IMR-90 (cell line): ENCODE measurements at regions not wholly inside any gene's neighbourhood (a gene's known extent, or its start where the extent isn't known, plus 50 kb on each side); places are given as distances from the start of the nearest gene placed in this dataset.

Source experiments
- ATAC-seq: fragments of 200-7000 bp; cut with Tn5 transposase; 2 replicates; pipeline ENCODE4 v1.9.1; 2020; ENCODE audit warnings: low read depth, mild to moderate bottlenecking, moderate library complexity
- BruUV-seq: library from RNA; stranded (reverse); fragments of 400-500 nt; replicated peaks from 2 replicates; lab custom pipeline; 2021; lab: Mats Ljungman, UMichigan
- CTCF ChIA-PET: fragments of 300-600 bp; formaldehyde crosslinking; extraction: SDS; loops from one replicate; lab custom pipeline; 2021; ENCODE audit warnings: antibody characterized with exemption; lab: Yijun Ruan, JAX
- POLR2A ChIA-PET: fragments of 300-600 bp; sonication (Branson Sonifier 250); formaldehyde crosslinking; loops from one replicate; lab custom pipeline; 2022; ENCODE audit warnings: antibody characterized with exemption; ENCODE audit not compliant: unreplicated experiment; lab: Charles Lee
- DNase-seq: peaks from one replicate; pipeline ENCODE4 v3.0.0; 2013
- H2AFZ ChIP-seq: replicated peaks from 2 replicates; pipeline ENCODE3; 2013; ENCODE audit warnings: low read length, mild to moderate bottlenecking; ENCODE audit not compliant: poor library complexity
- H2AK5ac ChIP-seq: 2 replicates; pipeline ENCODE4 v1.6.1; 2013; ENCODE audit warnings: low read depth, low read length, inconsistent platforms
- H2AK9ac ChIP-seq: replicated peaks from 2 replicates; pipeline ENCODE3; 2013; ENCODE audit warnings: mild to moderate bottlenecking, low read depth, low read length, moderate library complexity; ENCODE audit not compliant: poor library complexity
- H2BK120ac ChIP-seq: 2 replicates; pipeline ENCODE4 v1.6.1; 2013; ENCODE audit warnings: low read depth, low read length, inconsistent platforms
- H2BK15ac ChIP-seq: 3 replicates; pipeline ENCODE4 v1.6.1; 2013; ENCODE audit warnings: low read depth, low read length, inconsistent platforms
- H2BK20ac ChIP-seq: 2 replicates; pipeline ENCODE4 v1.6.1; 2013; ENCODE audit warnings: low read depth, mild to moderate bottlenecking, inconsistent platforms, low read length, moderate library complexity
- H2BK5ac ChIP-seq: 2 replicates; pipeline ENCODE4 v1.6.1; 2013; ENCODE audit warnings: mild to moderate bottlenecking, low read depth, low read length, inconsistent platforms; ENCODE audit not compliant: poor library complexity, severe bottlenecking
- H3K14ac ChIP-seq: replicated peaks from 2 replicates; pipeline ENCODE4 v1.6.1; 2013; ENCODE audit warnings: low read depth, low read length, inconsistent platforms
- H3K18ac ChIP-seq: 2 replicates; pipeline ENCODE4 v1.6.1; 2013; ENCODE audit warnings: low read depth, low read length, control low read depth
- H3K23ac ChIP-seq: 2 replicates; pipeline ENCODE4 v1.6.1; 2013; ENCODE audit warnings: low read depth, low read length, inconsistent platforms
- H3K27ac ChIP-seq: 2 replicates; pipeline ENCODE4 v1.5.1; 2013; ENCODE audit warnings: mild to moderate bottlenecking, control low read depth, low read length; ENCODE audit not compliant: insufficient read depth
- H3K27me3 ChIP-seq: 2 replicates; pipeline ENCODE4 v1.6.1; 2013; ENCODE audit warnings: low read length; ENCODE audit not compliant: control insufficient read depth, insufficient read depth
- H3K36me3 ChIP-seq: 2 replicates; pipeline ENCODE4 v1.6.1; 2013; ENCODE audit warnings: low read length, mixed read lengths; ENCODE audit not compliant: control insufficient read depth, insufficient read depth
- H3K4ac ChIP-seq: 2 replicates; pipeline ENCODE4 v1.6.1; 2013; ENCODE audit warnings: low read depth, low read length, inconsistent platforms
- H3K4me1 ChIP-seq: 2 replicates; pipeline ENCODE4 v1.6.1; 2013; ENCODE audit warnings: low read length, mixed read lengths; ENCODE audit not compliant: control insufficient read depth, insufficient read depth
- H3K4me2 ChIP-seq: 2 replicates; pipeline ENCODE4 v1.6.1; 2013; ENCODE audit warnings: low read depth, mild to moderate bottlenecking, control low read depth, low read length, moderate library complexity
- H3K4me3 ChIP-seq: 2 replicates; pipeline ENCODE4 v1.5.1; 2013; ENCODE audit warnings: low read depth, mild to moderate bottlenecking, control low read depth, low read length, moderate library complexity; ENCODE audit not compliant: insufficient read depth
- H3K56ac ChIP-seq: 2 replicates; pipeline ENCODE4 v1.6.1; 2013; ENCODE audit warnings: low read length, inconsistent platforms; ENCODE audit not compliant: insufficient read depth; ENCODE audit errors: extremely low read depth
- H3K79me1 ChIP-seq, 2 experiments: 2 replicates each; pipeline ENCODE4 v1.6.1; 2013; ENCODE audit warnings: low read length in 2 of 2, inconsistent platforms in 1 of 2, low read depth in 1 of 2
- H3K9ac ChIP-seq: 2 replicates; pipeline ENCODE4 v1.6.1; 2013; ENCODE audit warnings: low read depth, low read length, control low read depth
- H3K9me1 ChIP-seq: 2 replicates; pipeline ENCODE4 v1.6.1; 2013; ENCODE audit warnings: low read length, inconsistent platforms; ENCODE audit not compliant: insufficient read depth
- H3K9me3 ChIP-seq: 2 replicates; pipeline ENCODE4 v1.6.1; 2013; ENCODE audit warnings: low read length; ENCODE audit not compliant: control insufficient read depth, insufficient read depth
- H4K20me1 ChIP-seq: 2 replicates; pipeline ENCODE4 v1.6.1; 2013; ENCODE audit warnings: low read length, inconsistent platforms; ENCODE audit not compliant: insufficient read depth
- H4K5ac ChIP-seq: 2 replicates; pipeline ENCODE4 v1.6.1; 2013; ENCODE audit warnings: mild to moderate bottlenecking, low read depth, low read length, control low read depth
- H4K8ac ChIP-seq, 2 experiments: 2 replicates each; pipeline ENCODE4 v1.6.1; 2013; ENCODE audit warnings: low read depth in 2 of 2, low read length in 2 of 2, control low read depth in 1 of 2, inconsistent platforms in 1 of 2
- H4K91ac ChIP-seq: 2 replicates; pipeline ENCODE4 v1.6.1; 2013; ENCODE audit warnings: low read depth, low read length, inconsistent platforms; ENCODE audit not compliant: insufficient read depth
- BHLHE40 ChIP-seq: fragments of 150-350 bp; IDR thresholded peaks from 2 replicates; pipeline ENCODE4 v1.6.1; 2016; ENCODE audit warnings: mild to moderate bottlenecking, low read depth, low read length
- CEBPB ChIP-seq: IDR thresholded peaks from 2 replicates; pipeline ENCODE4 v1.6.1; 2012; ENCODE audit warnings: low read depth, low read length, improper control_type of control experiment
- CHD1 ChIP-seq: IDR thresholded peaks from 2 replicates; pipeline ENCODE4 v1.6.1; 2012; ENCODE audit warnings: low read depth, low read length, improper control_type of control experiment
- FOS ChIP-seq: fragments of 150-350 bp; IDR thresholded peaks from 2 replicates; pipeline ENCODE4 v1.6.1; 2016; ENCODE audit warnings: low read depth, low read length
- MAFK ChIP-seq: IDR thresholded peaks from 2 replicates; pipeline ENCODE4 v1.6.1; 2012; ENCODE audit warnings: low read depth, low read length, improper control_type of control experiment
- MAZ ChIP-seq: IDR thresholded peaks from 2 replicates; pipeline ENCODE4 v1.6.1; 2012; ENCODE audit warnings: low read depth, mild to moderate bottlenecking, low read length, improper control_type of control experiment, moderate library complexity, borderline replicate concordance
- NFE2L2 ChIP-seq: fragments of 150-350 bp; IDR thresholded peaks from 2 replicates; pipeline ENCODE4 v1.6.1; 2016; ENCODE audit warnings: low read depth, mild to moderate bottlenecking, low read length
- POLR2A ChIP-seq: IDR thresholded peaks from 2 replicates; pipeline ENCODE4 v1.6.1; 2012; ENCODE audit warnings: mild to moderate bottlenecking, low read depth, low read length
- RAD21 ChIP-seq: IDR thresholded peaks from 2 replicates; pipeline ENCODE4 v1.6.1; 2012; ENCODE audit warnings: low read length, improper control_type of control experiment
- RCOR1 ChIP-seq: IDR thresholded peaks from 2 replicates; pipeline ENCODE4 v1.6.1; 2012; ENCODE audit warnings: mild to moderate bottlenecking, low read length, improper control_type of control experiment; ENCODE audit not compliant: insufficient replicate concordance
- RFX5 ChIP-seq: IDR thresholded peaks from 2 replicates; pipeline ENCODE4 v1.8.0; 2012; ENCODE audit warnings: low read depth, mild to moderate bottlenecking, low read length, moderate library complexity
- SMC3 ChIP-seq: fragments of 150-350 bp; IDR thresholded peaks from 2 replicates; pipeline ENCODE4 v1.6.1; 2016; ENCODE audit warnings: low read depth, mild to moderate bottlenecking, antibody characterized with exemption, low read length, moderate library complexity
- WGBS, 2 experiments: methylation state at CpG; one replicate each; pipeline versions ENCODE4 v1.1.5 to v1.1.7; 2013; ENCODE audit warnings: missing lambda C conversion rate in 2 of 2; ENCODE audit not compliant: insufficient read length in 1 of 2; ENCODE audit errors: extremely low coverage in 2 of 2; 5-methylcytosine and 5-hydroxymethylcytosine counted together
- dilution Hi-C: fragments of 300-500 bp; cut with HindIII; formaldehyde crosslinking; loops from one replicate; pipeline ENCODE4 v1.14.3; 2018; ENCODE audit warnings: low sequenced_read_pairs; ENCODE audit not compliant: unreplicated experiment
- in situ Hi-C: fragments of 300-500 bp; cut with MboI; formaldehyde crosslinking; loops from 3 replicates; pipeline ENCODE4 v1.14.3; 2019; ENCODE audit warnings: low sequenced_read_pairs, inconsistent platforms, mixed read lengths
- intact Hi-C: fragments of 100-400 bp; cut with micrococcal nuclease; formaldehyde crosslinking; loops from 2 replicates; pipeline ENCODE4 v1.10.0; 2022
- TF ChIP-seq, protein P1 (sequence below): conservative IDR thresholded peaks from 2 replicates; pipeline ENCODE4 v1.5.1; 2012; ENCODE audit warnings: mild to moderate bottlenecking, low read depth, low read length, improper control_type of control experiment
- TF ChIP-seq, protein P2 (sequence below): fragments of 150-350 bp; IDR thresholded peaks from 2 replicates; pipeline ENCODE4 v1.6.1; 2017; ENCODE audit warnings: mild to moderate bottlenecking, antibody characterized with exemption, low read length, low read depth
- TF ChIP-seq, protein P3 (sequence below): fragments of 150-350 bp; IDR thresholded peaks from 2 replicates; pipeline ENCODE4 v1.6.1; 2016; ENCODE audit warnings: low read depth, mild to moderate bottlenecking, low read length, moderate library complexity, borderline replicate concordance

- Histone ChIP-seq H3K9me1 (0 out of 2 replicates have a peak, but pooled peaks cover 3% of the 10 kb centered on the region), H3K79me1 (no peaks in the 10 kb centered on the region), H3K9ac (no peak overlapping the region), H2BK120ac (no peak overlapping the region; the same call in 1 of the 2 replicates), H4K20me1 (no peaks in the 10 kb centered on the region), H3K4me3 (no peak overlapping the region), H3K18ac (peak overlapping the region; percentile 45; the same call in 1 of the 2 replicates), H3K27me3 (no peaks in the 10 kb centered on the region), H4K8ac (0 out of 4 replicates have a peak overlapping the region, but pooled peaks of 1 of the 2 experiments have one; percentile 21), H4K5ac (no peak overlapping the region), H2AFZ (no peak overlapping the region), H3K27ac (no peak overlapping the region), H2BK15ac (no peak overlapping the region), H2BK5ac (no peak overlapping the region), H3K14ac (peak overlapping the region; percentile 17; the same call in 1 of the 2 replicates), H2AK9ac (no peak overlapping the region), H3K36me3 (no peaks in the 10 kb centered on the region), H3K23ac (peak overlapping the region; percentile 12; the same call in 1 of the 2 replicates), H2AK5ac (no peak overlapping the region; the same call in 1 of the 2 replicates), H3K4me1 (peaks cover 2% of the 10 kb centered on the region), H4K91ac (no peak overlapping the region), H3K9me3 (no peaks in the 10 kb centered on the region), H3K56ac (no peak overlapping the region), H3K4ac (no peak overlapping the region), H2BK20ac (peak overlapping the region; percentile 16; the same call in 1 of the 2 replicates), H3K4me2 (no peak overlapping the region)
- DNase-seq = peak; percentile 21
- dilution Hi-C loops (no loop called here), in situ Hi-C loops (no loop called here), intact Hi-C loops (no loop called here)
- CTCF ChIA-PET = no interaction called here
- no CpG with 5 or more reads among the region's 3 CpGs for WGBS, 2 experiments
- peak; percentile 61 for ATAC-seq
- POLR2A ChIA-PET = no interaction called here
- no TSS peak for BruUV-seq
- TF ChIP-seq, protein P1, sequence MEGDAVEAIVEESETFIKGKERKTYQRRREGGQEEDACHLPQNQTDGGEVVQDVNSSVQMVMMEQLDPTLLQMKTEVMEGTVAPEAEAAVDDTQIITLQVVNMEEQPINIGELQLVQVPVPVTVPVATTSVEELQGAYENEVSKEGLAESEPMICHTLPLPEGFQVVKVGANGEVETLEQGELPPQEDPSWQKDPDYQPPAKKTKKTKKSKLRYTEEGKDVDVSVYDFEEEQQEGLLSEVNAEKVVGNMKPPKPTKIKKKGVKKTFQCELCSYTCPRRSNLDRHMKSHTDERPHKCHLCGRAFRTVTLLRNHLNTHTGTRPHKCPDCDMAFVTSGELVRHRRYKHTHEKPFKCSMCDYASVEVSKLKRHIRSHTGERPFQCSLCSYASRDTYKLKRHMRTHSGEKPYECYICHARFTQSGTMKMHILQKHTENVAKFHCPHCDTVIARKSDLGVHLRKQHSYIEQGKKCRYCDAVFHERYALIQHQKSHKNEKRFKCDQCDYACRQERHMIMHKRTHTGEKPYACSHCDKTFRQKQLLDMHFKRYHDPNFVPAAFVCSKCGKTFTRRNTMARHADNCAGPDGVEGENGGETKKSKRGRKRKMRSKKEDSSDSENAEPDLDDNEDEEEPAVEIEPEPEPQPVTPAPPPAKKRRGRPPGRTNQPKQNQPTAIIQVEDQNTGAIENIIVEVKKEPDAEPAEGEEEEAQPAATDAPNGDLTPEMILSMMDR = no peak
- TF ChIP-seq RFX5 (no peak), NFE2L2 (no peak), FOS (no peak), POLR2A (no peak), BHLHE40 (no peak), RCOR1 (no peak), MAFK (no peak), CHD1 (no peak), MAZ (no peak), RAD21 (no peak), SMC3 (no peak), CEBPB (no peak)
- TF ChIP-seq, protein P2, sequence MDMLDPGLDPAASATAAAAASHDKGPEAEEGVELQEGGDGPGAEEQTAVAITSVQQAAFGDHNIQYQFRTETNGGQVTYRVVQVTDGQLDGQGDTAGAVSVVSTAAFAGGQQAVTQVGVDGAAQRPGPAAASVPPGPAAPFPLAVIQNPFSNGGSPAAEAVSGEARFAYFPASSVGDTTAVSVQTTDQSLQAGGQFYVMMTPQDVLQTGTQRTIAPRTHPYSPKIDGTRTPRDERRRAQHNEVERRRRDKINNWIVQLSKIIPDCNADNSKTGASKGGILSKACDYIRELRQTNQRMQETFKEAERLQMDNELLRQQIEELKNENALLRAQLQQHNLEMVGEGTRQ = no peak
- TF ChIP-seq, protein P3, sequence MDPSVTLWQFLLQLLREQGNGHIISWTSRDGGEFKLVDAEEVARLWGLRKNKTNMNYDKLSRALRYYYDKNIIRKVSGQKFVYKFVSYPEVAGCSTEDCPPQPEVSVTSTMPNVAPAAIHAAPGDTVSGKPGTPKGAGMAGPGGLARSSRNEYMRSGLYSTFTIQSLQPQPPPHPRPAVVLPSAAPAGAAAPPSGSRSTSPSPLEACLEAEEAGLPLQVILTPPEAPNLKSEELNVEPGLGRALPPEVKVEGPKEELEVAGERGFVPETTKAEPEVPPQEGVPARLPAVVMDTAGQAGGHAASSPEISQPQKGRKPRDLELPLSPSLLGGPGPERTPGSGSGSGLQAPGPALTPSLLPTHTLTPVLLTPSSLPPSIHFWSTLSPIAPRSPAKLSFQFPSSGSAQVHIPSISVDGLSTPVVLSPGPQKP = no peak
Measured at GRCh38 chr10:28881171-28881882, 204.0 kb downstream of the BAMBI start.
